SU-DHL-6 (cell line): ENCODE measurements at regions not wholly inside any gene's neighbourhood (a gene's known extent, or its start where the extent isn't known, plus 50 kb on each side); places are given as distances from the start of the nearest gene placed in this dataset.
"Not testable (repeated sequence)": the region's sequence is repeated elsewhere in the genome, so short reads cannot be mapped to it uniquely, and the experiment has no call there.

Source experiments
- H2AFZ ChIP-seq: fragments of 200-600 bp; sonication (generic); 2 replicates; pipeline ENCODE4 v1.6.1; 2014; ENCODE audit warnings: low read depth, mild to moderate bottlenecking, moderate library complexity, mixed read lengths, antibody characterized with exemption, low read length; ENCODE audit not compliant: severe bottlenecking
- H3F3A ChIP-seq: fragments of 200-600 bp; shearing (Covaris generic); 2 replicates; pipeline ENCODE4 v1.6.0; 2016; ENCODE audit warnings: antibody characterized with exemption, mild to moderate bottlenecking; ENCODE audit not compliant: insufficient read depth
- H3K27ac ChIP-seq: fragments of 200-600 bp; sonication (generic); 2 replicates; pipeline ENCODE4 v1.5.1; 2016; ENCODE audit warnings: low read depth, mild to moderate bottlenecking, low read length, moderate library complexity, mixed read lengths
- H3K27me3 ChIP-seq: fragments of 200-600 bp; sonication (generic), shearing (Covaris generic); 2 replicates; pipeline ENCODE4 v1.6.0; 2014; ENCODE audit warnings: mild to moderate bottlenecking, low read length
- H3K36me3 ChIP-seq: fragments of 200-600 bp; sonication (generic); 2 replicates; pipeline ENCODE4 v1.6.1; 2014; ENCODE audit warnings: mild to moderate bottlenecking, low read length, mixed read lengths
- H3K4me2 ChIP-seq: fragments of 300-600, 200-600 bp; shearing (Covaris generic), sonication (generic); 2 replicates; pipeline ENCODE4 v1.6.0; 2014; ENCODE audit warnings: low read length, low read depth, mild to moderate bottlenecking; ENCODE audit not compliant: poor library complexity, severe bottlenecking
- H3K4me3 ChIP-seq: fragments of 200-600 bp; sonication (generic); 2 replicates; pipeline ENCODE4 v1.5.1; 2014; ENCODE audit warnings: antibody characterized with exemption, low read length, mild to moderate bottlenecking, mixed read lengths; ENCODE audit not compliant: insufficient read depth, poor library complexity, severe bottlenecking
- H3K79me2 ChIP-seq: fragments of 200-600 bp; sonication (generic); 2 replicates; pipeline ENCODE4 v1.6.1; 2014; ENCODE audit warnings: mild to moderate bottlenecking, low read length, moderate library complexity; ENCODE audit not compliant: insufficient read depth
- H3K9ac ChIP-seq: fragments of 200-600 bp; sonication (generic); 2 replicates; pipeline ENCODE4 v1.7.0; 2014; ENCODE audit warnings: mild to moderate bottlenecking, low read length
- H3K9me2 ChIP-seq: fragments of 200-600 bp; sonication (generic); replicated peaks from 2 replicates; pipeline ENCODE4 v1.6.1; 2014; ENCODE audit warnings: low read length; ENCODE audit not compliant: insufficient read depth
- H3K9me3 ChIP-seq: fragments of 200-600 bp; sonication (generic); 2 replicates; pipeline ENCODE4 v1.6.1; 2014; ENCODE audit warnings: low read length, mixed read lengths; ENCODE audit not compliant: insufficient read depth
- H4K20me1 ChIP-seq: fragments of 200-600 bp; sonication (generic); 2 replicates; pipeline ENCODE4 v1.6.1; 2014; ENCODE audit warnings: low read depth, mild to moderate bottlenecking, antibody characterized with exemption, low read length, moderate library complexity, mixed read lengths
- EZH2phosphoT487 ChIP-seq: fragments of 200-600 bp; sonication (generic), shearing (Covaris generic); conservative IDR thresholded peaks from 2 replicates; pipeline ENCODE4 v1.6.1; 2018; ENCODE audit warnings: mild to moderate bottlenecking, antibody characterized with exemption, low read length, moderate library complexity, mixed read lengths
- TF ChIP-seq, protein P1 (sequence below): fragments of 200-600 bp; sonication (generic); IDR thresholded peaks from one replicate; pipeline ENCODE4 v1.5.1; 2017; ENCODE audit warnings: antibody characterized with exemption, mild to moderate bottlenecking, low read length, moderate library complexity; ENCODE audit not compliant: insufficient read depth, poor library complexity, severe bottlenecking

DNA sequence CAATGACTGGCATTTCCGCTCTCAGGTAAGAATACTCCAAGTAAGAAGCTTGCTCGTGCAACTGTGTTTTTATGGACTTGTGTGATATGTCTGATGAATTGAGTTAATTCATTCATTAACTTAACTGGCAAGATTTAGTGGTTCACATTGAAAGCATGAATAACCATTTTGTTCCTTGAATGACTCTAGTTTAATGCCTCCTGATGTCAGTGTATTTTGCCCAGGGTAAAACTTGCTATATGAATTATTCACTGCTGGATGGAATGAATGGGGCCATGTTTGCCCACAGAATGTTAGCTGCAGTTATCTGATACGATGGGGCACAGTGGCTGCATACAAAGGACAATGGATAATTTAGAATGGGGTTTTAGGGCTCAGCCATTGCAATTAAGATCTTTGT lies 124.1 kb downstream of the ZNF365 start:
- Histone ChIP-seq H3K4me2 (no peak overlapping the region), H3K79me2 (no peaks in the 10 kb centered on the region), H3K9ac (no peak overlapping the region), H3K4me3 (no peak overlapping the region), H3K9me3 (no peaks in the 10 kb centered on the region), H3K27ac (no peak overlapping the region), H2AFZ (no peak overlapping the region), H3K36me3 (no peaks in the 10 kb centered on the region), H3K9me2 (no peaks in the 10 kb centered on the region), H3F3A (no peaks in the 10 kb centered on the region), H4K20me1 (no peaks in the 10 kb centered on the region), H3K27me3 (no peaks in the 10 kb centered on the region)
- TF ChIP-seq, protein P1, sequence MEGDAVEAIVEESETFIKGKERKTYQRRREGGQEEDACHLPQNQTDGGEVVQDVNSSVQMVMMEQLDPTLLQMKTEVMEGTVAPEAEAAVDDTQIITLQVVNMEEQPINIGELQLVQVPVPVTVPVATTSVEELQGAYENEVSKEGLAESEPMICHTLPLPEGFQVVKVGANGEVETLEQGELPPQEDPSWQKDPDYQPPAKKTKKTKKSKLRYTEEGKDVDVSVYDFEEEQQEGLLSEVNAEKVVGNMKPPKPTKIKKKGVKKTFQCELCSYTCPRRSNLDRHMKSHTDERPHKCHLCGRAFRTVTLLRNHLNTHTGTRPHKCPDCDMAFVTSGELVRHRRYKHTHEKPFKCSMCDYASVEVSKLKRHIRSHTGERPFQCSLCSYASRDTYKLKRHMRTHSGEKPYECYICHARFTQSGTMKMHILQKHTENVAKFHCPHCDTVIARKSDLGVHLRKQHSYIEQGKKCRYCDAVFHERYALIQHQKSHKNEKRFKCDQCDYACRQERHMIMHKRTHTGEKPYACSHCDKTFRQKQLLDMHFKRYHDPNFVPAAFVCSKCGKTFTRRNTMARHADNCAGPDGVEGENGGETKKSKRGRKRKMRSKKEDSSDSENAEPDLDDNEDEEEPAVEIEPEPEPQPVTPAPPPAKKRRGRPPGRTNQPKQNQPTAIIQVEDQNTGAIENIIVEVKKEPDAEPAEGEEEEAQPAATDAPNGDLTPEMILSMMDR = no peak
- no peak for TF ChIP-seq EZH2phosphoT487

DNA sequence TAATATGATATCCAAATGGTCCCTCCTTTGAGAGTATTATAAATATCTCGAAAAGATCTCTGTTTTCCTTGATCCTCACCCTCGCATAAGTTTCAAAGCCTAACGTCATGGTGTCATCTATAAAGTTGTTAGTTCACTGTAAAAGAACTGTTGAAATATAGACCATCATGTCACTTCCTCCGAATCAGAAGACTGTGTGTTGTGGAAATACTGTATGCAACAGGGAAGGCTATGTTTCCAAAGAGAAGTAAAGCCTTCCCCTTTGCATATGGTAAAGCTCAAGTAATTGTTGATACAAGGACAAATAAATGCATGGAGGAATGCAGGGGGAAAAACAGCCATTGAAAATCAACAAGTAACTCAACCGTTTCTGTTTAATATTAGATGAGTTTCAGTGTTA lies 125.9 kb downstream of the ZNF365 start:
- not testable (repeated sequence) for H3K4me3 ChIP-seq, H3K4me2 ChIP-seq, H3K79me2 ChIP-seq, H3K27ac ChIP-seq, H3K27me3 ChIP-seq, H3K36me3 ChIP-seq, H2AFZ ChIP-seq, H3K9ac ChIP-seq, H4K20me1 ChIP-seq, H3K9me3 ChIP-seq, H3K9me2 ChIP-seq, H3F3A ChIP-seq

DNA sequence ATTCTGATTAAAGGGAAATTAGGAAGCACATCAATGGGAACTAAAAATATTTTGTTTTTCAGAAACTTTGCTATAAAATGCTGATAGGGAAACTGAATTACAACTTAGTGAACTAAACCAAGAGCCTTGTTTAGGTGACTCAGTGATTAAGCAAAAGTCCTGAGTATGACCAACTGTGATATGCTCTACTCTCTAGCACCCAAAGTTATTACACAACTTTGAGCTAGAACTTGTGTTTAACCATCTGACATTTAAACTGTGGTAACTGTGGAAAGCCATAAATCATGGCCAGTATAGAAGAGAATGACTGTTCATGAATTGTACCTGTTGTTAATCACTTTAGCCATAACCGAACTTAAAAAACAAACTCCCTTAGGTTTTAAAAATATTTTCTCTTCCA lies 127.4 kb downstream of the ZNF365 start:
- Histone ChIP-seq H3K79me2 (no peaks in the 10 kb centered on the region), H3K36me3 (no peaks in the 10 kb centered on the region), H3K9me2 (no peaks in the 10 kb centered on the region), H3F3A (no peaks in the 10 kb centered on the region), H3K4me3 (no peak overlapping the region), H3K9me3 (no peaks in the 10 kb centered on the region), H3K27ac (no peak overlapping the region), H3K9ac (no peak overlapping the region), H4K20me1 (no peaks in the 10 kb centered on the region), H3K4me2 (no peak overlapping the region), H2AFZ (no peak overlapping the region), H3K27me3 (no peaks in the 10 kb centered on the region)
- TF ChIP-seq, protein P1 = no peak
- no peak for TF ChIP-seq EZH2phosphoT487

DNA sequence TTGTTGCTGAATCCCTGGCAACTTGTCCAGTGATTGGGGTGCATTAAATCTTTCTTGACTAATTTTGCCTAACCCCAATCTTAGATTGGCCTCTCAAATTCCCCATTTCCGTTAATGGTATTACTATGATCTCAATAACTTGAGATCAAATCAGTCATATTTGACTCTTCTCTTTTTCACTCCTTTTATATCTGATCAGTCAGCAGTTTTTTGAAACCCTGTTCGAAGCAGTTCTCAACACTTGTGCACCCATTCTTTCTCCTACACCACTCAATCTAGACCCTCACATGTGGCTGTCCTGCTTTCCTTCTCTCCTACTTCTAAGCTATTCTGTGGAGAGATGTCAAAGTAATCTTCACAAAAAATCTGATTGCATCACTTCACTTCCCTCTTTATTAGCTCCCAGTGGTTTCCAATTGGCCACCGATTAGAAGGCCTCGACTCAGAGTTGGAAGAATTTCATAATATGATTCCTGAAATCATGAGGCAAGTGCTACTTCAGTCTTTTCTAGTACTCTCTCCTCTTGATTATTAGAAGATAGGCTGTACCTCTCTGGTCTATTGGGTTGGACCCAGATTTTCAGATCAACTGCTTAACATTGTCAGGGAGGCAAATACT lies 128.9 kb downstream of the ZNF365 start:
- TF ChIP-seq, protein P1 = no peak
- no peak for TF ChIP-seq EZH2phosphoT487
- no peak overlapping the region for H3K27ac ChIP-seq
- H4K20me1 ChIP-seq = no peaks in the 10 kb centered on the region
- no peaks in the 10 kb centered on the region for H3K9me3 ChIP-seq
- no peaks in the 10 kb centered on the region for H3F3A ChIP-seq
- no peaks in the 10 kb centered on the region for H3K27me3 ChIP-seq
- H3K36me3 ChIP-seq = no peaks in the 10 kb centered on the region
- H3K9ac ChIP-seq = no peak overlapping the region
- H2AFZ ChIP-seq = no peak overlapping the region
- H3K4me2 ChIP-seq = no peak overlapping the region
- H3K79me2 ChIP-seq = no peaks in the 10 kb centered on the region
- H3K4me3 ChIP-seq = no peak overlapping the region
- H3K9me2 ChIP-seq = no peaks in the 10 kb centered on the region
